A673 (cell line): ENCODE measurements at regions not wholly inside any gene's neighbourhood (a gene's known extent, or its start where the extent isn't known, plus 50 kb on each side); places are given as distances from the start of the nearest gene placed in this dataset.

Experiments
- BruUV-seq: library from RNA; stranded (reverse); fragments of 400-500 nt; replicated peaks from 2 replicates; lab custom pipeline; 2021; lab: Mats Ljungman, UMichigan
- CTCF ChIA-PET: fragments of 300-600 bp; sonication (Branson Sonifier 250); formaldehyde crosslinking; loops from one replicate; lab custom pipeline; 2022; ENCODE audit warnings: antibody characterized with exemption; lab: Charles Lee
- POLR2A ChIA-PET: fragments of 300-600 bp; sonication (Branson Sonifier 250); formaldehyde crosslinking; loops from one replicate; lab custom pipeline; 2022; ENCODE audit warnings: antibody characterized with exemption; ENCODE audit not compliant: low non-redundant PET; lab: Charles Lee
- DNase-seq: peaks from one replicate; pipeline ENCODE4 v3.0.0-alpha.2; 2015; ENCODE audit warnings: low spot score
- H3K27ac ChIP-seq: fragments of 200-600 bp; sonication (generic); 2 replicates; pipeline ENCODE4 v1.5.1; 2016; ENCODE audit warnings: mixed run types, low read depth, mild to moderate bottlenecking, mixed read lengths, antibody characterized with exemption, low read length; ENCODE audit not compliant: poor library complexity, severe bottlenecking
- H3K27me3 ChIP-seq: fragments of 200-600 bp; sonication (generic); replicated peaks from 2 replicates; pipeline ENCODE4 v1.6.1; 2017; ENCODE audit warnings: mixed run types, low read depth, mild to moderate bottlenecking, mixed read lengths, antibody characterized with exemption, low read length; ENCODE audit not compliant: insufficient read depth, poor library complexity
- H3K36me3 ChIP-seq: fragments of 200-600 bp; sonication (generic); 2 replicates; pipeline ENCODE4 v1.6.1; 2016; ENCODE audit warnings: mixed run types, mild to moderate bottlenecking, mixed read lengths, antibody characterized with exemption, low read length; ENCODE audit not compliant: insufficient read depth, poor library complexity, severe bottlenecking
- H3K4me1 ChIP-seq: fragments of 200-600 bp; sonication (generic); 2 replicates; pipeline ENCODE4 v1.6.1; 2017; ENCODE audit warnings: mixed run types, mild to moderate bottlenecking, mixed read lengths, antibody characterized with exemption, low read length; ENCODE audit not compliant: insufficient read depth, poor library complexity, severe bottlenecking
- H3K4me3 ChIP-seq: fragments of 200-600 bp; sonication (generic); 2 replicates; pipeline ENCODE4 v1.5.1; 2016; ENCODE audit warnings: low read depth, mixed run types, mild to moderate bottlenecking, mixed read lengths, low read length; ENCODE audit not compliant: poor library complexity, severe bottlenecking
- H3K9me3 ChIP-seq: fragments of 200-600 bp; sonication (generic); 2 replicates; pipeline ENCODE4 v1.6.1; 2016; ENCODE audit warnings: mixed run types, low read depth, mild to moderate bottlenecking, mixed read lengths, antibody characterized with exemption, low read length; ENCODE audit not compliant: poor library complexity, severe bottlenecking
- EZH2 ChIP-seq: fragments of 200-600 bp; sonication (generic); IDR thresholded peaks from 2 replicates; pipeline ENCODE4 v1.6.1; 2017; ENCODE audit warnings: borderline replicate concordance, low read depth, mild to moderate bottlenecking, mixed read lengths, antibody characterized with exemption, low read length; ENCODE audit not compliant: poor library complexity, severe bottlenecking
- intact Hi-C: fragments of 100-400 bp; cut with micrococcal nuclease; formaldehyde crosslinking; loops from one replicate; pipeline ENCODE4 v1.10.0; 2022; ENCODE audit not compliant: unreplicated experiment
- TF ChIP-seq, protein P1 (sequence below): fragments of 300-800, 200-600 bp; sonication (generic); conservative IDR thresholded peaks from 2 replicates; pipeline ENCODE4 v1.5.1; 2017; ENCODE audit warnings: low read depth, mild to moderate bottlenecking, antibody characterized with exemption, low read length, moderate library complexity, mixed read lengths

DNA sequence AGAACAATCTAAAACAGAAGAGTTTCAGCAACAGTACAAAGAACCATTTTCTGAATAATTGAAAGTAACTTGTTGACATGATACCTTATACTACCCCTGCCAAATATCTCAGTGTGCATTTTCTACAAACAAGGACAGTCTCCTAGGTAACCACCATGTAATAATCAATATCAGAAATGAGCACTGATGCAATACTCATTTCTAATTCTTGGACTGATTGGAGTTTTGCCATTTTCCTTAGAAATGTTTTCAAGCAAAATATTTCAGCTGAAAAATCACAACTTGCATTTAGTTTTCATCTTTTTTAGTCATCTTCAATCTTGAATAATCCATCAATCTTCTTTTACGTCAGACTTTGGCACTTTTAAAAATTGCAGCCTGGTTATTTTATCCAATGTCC, 420.2 kb downstream of the CDC14C start:
- TF ChIP-seq, protein P1, sequence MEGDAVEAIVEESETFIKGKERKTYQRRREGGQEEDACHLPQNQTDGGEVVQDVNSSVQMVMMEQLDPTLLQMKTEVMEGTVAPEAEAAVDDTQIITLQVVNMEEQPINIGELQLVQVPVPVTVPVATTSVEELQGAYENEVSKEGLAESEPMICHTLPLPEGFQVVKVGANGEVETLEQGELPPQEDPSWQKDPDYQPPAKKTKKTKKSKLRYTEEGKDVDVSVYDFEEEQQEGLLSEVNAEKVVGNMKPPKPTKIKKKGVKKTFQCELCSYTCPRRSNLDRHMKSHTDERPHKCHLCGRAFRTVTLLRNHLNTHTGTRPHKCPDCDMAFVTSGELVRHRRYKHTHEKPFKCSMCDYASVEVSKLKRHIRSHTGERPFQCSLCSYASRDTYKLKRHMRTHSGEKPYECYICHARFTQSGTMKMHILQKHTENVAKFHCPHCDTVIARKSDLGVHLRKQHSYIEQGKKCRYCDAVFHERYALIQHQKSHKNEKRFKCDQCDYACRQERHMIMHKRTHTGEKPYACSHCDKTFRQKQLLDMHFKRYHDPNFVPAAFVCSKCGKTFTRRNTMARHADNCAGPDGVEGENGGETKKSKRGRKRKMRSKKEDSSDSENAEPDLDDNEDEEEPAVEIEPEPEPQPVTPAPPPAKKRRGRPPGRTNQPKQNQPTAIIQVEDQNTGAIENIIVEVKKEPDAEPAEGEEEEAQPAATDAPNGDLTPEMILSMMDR: no peak
- no peak for TF ChIP-seq EZH2
- BruUV-seq: no TSS peak
- Histone ChIP-seq H3K9me3 (peaks cover 8% of the 10 kb centered on the region), H3K4me1 (no peaks in the 10 kb centered on the region), H3K27ac (no peak overlapping the region), H3K4me3 (no peak overlapping the region), H3K27me3 (no peaks in the 10 kb centered on the region), H3K36me3 (no peaks in the 10 kb centered on the region)
- intact Hi-C loops: no loop called here
- ChIA-PET POLR2A (no interaction called here), CTCF (no interaction called here)
- DNase-seq: no peak

DNA sequence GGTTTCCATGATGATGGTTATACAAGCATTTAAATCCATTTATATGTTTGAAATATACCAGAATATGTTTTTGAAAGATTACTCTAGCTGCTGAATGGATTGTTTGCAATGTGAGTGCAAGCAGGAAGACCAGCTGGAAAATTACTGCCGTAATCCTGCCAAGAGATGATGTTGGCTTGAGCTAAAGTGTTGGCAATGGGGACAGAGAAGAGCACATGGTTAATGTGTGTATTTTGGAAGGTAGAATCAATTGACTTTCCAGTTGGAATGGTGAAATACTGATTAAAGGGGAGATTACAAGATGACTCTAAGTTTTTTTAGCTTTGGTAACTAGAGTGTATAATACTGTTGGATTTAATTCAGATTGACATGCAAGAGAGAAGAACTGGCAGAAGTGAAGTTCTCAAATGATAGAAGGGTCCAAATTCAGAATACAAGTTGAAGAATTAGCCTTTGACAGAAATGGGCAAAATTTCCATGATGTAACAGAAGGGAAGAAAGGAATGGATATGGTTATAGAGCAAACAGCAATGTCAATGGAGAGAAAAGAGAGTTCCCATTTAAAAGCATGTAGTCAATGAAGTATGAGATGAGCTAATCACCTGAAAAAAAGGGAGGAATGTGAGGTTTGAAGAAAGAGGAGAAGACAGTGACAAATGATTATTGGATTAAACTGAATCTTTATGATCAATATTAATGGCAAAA, 422.0 kb downstream of the CDC14C start:
- ChIA-PET POLR2A (no interaction called here), CTCF (no interaction called here)
- no peak for TF ChIP-seq EZH2
- TF ChIP-seq, protein P1: no peak
- Histone ChIP-seq H3K9me3 (peaks cover 8% of the 10 kb centered on the region), H3K4me1 (no peaks in the 10 kb centered on the region), H3K4me3 (no peak overlapping the region), H3K36me3 (no peaks in the 10 kb centered on the region), H3K27me3 (no peaks in the 10 kb centered on the region), H3K27ac (no peak overlapping the region)
- no TSS peak for BruUV-seq
- no peak for DNase-seq
- intact Hi-C loops: no loop called here

DNA sequence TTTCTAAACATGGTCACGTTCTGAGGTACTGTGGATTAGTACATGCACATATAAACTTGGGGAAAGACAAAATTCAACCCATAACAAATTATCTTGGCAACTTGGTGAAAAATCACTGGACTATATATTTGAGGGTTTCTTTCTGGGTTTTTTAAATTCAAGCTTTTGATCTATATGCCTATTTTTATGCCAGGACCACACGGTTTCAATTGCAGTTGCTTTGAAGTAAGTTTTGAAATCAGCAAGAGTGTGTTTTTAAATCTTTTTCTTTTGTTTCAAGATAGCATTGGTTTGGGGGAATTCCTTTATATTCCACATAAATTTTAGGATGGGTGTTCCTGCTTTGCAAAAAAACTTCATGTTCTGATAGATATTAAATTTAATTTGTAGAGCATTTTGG, 406.4 kb upstream of the VWC2 start:
- intact Hi-C loops: no loop called here
- TF ChIP-seq, protein P1: no peak
- TF ChIP-seq EZH2: no peak
- BruUV-seq: no TSS peak
- Histone ChIP-seq H3K27me3 (no peaks in the 10 kb centered on the region), H3K4me3 (no peak overlapping the region), H3K36me3 (no peaks in the 10 kb centered on the region), H3K9me3 (peaks cover 42% of the 10 kb centered on the region), H3K27ac (no peak overlapping the region), H3K4me1 (no peaks in the 10 kb centered on the region)
- ChIA-PET POLR2A (no interaction called here), CTCF (no interaction called here)
- DNase-seq: no peak
